Peyer's patch (tissue), 4 donors: ENCODE measurements at regions not wholly inside any gene's neighbourhood (a gene's known extent, or its start where the extent isn't known, plus 50 kb on each side); places are given as distances from the start of the nearest gene placed in this dataset.

Experiments used
- POLR2A ChIP-seq, 2 donors: fragments of 450-650 bp; IDR thresholded peaks; one replicate each; pipeline ENCODE4 v1.5.1; 2017; ENCODE audit warnings: antibody characterized with exemption in 2 of 2, mild to moderate bottlenecking in 2 of 2, moderate library complexity in 2 of 2
- TF ChIP-seq, protein P1 (sequence below), 6 experiments: fragments of 450-650 bp in 4 of 6; fragments of 200-600 bp in 2 of 6; sonication (generic) in 1 of 6; IDR thresholded peaks; one replicate each; pipeline ENCODE4 v1.5.1; 2017 to 2019; ENCODE audit warnings: antibody characterized with exemption in 6 of 6, mild to moderate bottlenecking in 3 of 6, moderate library complexity in 1 of 6

DNA sequence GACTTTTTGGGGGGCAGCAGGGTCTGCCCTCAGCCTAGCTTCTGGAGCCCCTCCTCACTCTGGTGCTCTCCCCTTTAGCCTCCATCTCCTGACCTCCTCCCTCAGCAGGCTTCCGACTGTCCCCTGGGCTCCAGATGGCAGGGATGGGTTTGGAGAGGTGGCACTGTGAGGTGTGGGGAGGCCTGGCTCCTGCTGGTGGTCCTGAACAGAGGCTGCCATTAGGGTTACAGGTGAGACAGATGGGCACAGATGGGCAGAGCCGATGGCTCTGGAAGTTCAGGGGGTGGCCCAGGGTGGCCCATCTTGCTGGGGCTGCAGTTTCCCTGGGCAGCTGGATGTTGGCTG lies 68.5 kb upstream of the BEGAIN start:
- TF ChIP-seq, protein P1, sequence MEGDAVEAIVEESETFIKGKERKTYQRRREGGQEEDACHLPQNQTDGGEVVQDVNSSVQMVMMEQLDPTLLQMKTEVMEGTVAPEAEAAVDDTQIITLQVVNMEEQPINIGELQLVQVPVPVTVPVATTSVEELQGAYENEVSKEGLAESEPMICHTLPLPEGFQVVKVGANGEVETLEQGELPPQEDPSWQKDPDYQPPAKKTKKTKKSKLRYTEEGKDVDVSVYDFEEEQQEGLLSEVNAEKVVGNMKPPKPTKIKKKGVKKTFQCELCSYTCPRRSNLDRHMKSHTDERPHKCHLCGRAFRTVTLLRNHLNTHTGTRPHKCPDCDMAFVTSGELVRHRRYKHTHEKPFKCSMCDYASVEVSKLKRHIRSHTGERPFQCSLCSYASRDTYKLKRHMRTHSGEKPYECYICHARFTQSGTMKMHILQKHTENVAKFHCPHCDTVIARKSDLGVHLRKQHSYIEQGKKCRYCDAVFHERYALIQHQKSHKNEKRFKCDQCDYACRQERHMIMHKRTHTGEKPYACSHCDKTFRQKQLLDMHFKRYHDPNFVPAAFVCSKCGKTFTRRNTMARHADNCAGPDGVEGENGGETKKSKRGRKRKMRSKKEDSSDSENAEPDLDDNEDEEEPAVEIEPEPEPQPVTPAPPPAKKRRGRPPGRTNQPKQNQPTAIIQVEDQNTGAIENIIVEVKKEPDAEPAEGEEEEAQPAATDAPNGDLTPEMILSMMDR (IDR thresholded peaks at IDR 0.05) = no peak
- no peak for TF ChIP-seq POLR2A (IDR thresholded peaks at IDR 0.05)
